ENCODE measurements at regions not wholly inside any gene's neighbourhood (a gene's known extent, or its start where the extent isn't known, plus 50 kb on each side); places are given as distances from the start of the nearest gene placed in this dataset.
"Not testable (repeated sequence)": the region's sequence is repeated elsewhere in the genome, so short reads cannot be mapped to it uniquely, and the experiment has no call there.

- not testable (repeated sequence) for TF ChIP-seq CTCF (conservative IDR thresholded peaks at IDR 0.05; ENCODE audit: low read depth, low read length); EZH2 (IDR thresholded peaks at IDR 0.05; ENCODE audit: low read length, unreplicated experiment)
Measured at GRCh38 chrY:11100472-11100871, 1572.8 kb downstream of the TSPY10 start.
